GM19193 (cell line): ENCODE measurements at regions not wholly inside any gene's neighbourhood (a gene's known extent, or its start where the extent isn't known, plus 50 kb on each side); places are given as distances from the start of the nearest gene placed in this dataset.

Experiments used
- POLR2A ChIP-seq: IDR thresholded peaks from 4 replicates; pipeline ENCODE4 v1.6.1; 2011; ENCODE audit not compliant: insufficient read depth, insufficient read length; ENCODE audit errors: extremely low read depth

GRCh38 chr16:85466304-85466700, 146.8 kb upstream of the GSE1 start:
- TF ChIP-seq POLR2A = no peak

- TF ChIP-seq POLR2A = no peak
Observed at GRCh38 chr16:85466989-85467388, 146.1 kb upstream of the GSE1 start.

- TF ChIP-seq POLR2A = no peak
Observed at GRCh38 chr16:85469929-85470590, 143.1 kb upstream of the GSE1 start.

- no peak for TF ChIP-seq POLR2A
Observed at GRCh38 chr16:85470873-85471272, 142.2 kb upstream of the GSE1 start.

- no peak for TF ChIP-seq POLR2A
Observed at GRCh38 chr16:85471469-85472431, 141.4 kb upstream of the GSE1 start.

GRCh38 chr16:85472514-85472913, 140.6 kb upstream of the GSE1 start:
- TF ChIP-seq POLR2A = no peak

- no peak for TF ChIP-seq POLR2A
Observed at GRCh38 chr16:85473323-85473722, 139.8 kb upstream of the GSE1 start.

GRCh38 chr16:85473909-85474620, 139.1 kb upstream of the GSE1 start:
- TF ChIP-seq POLR2A = no peak

- no peak for TF ChIP-seq POLR2A
Observed at GRCh38 chr16:85474621-85475217, 138.4 kb upstream of the GSE1 start.

GRCh38 chr16:85475233-85475632, 137.9 kb upstream of the GSE1 start:
- TF ChIP-seq POLR2A = no peak

- TF ChIP-seq POLR2A = no peak
Observed at GRCh38 chr16:85475691-85476300, 137.3 kb upstream of the GSE1 start.

GRCh38 chr16:85476389-85476788, 136.7 kb upstream of the GSE1 start:
- no peak for TF ChIP-seq POLR2A

- no peak for TF ChIP-seq POLR2A
Observed at GRCh38 chr16:85477801-85478363, 135.2 kb upstream of the GSE1 start.

GRCh38 chr16:85479972-85480726, 133.0 kb upstream of the GSE1 start:
- TF ChIP-seq POLR2A = no peak

GRCh38 chr16:85480727-85481101, 132.4 kb upstream of the GSE1 start:
- no peak for TF ChIP-seq POLR2A
